Suprapubic skin (tissue), 4 donors: ENCODE measurements at regions not wholly inside any gene's neighbourhood (a gene's known extent, or its start where the extent isn't known, plus 50 kb on each side); places are given as distances from the start of the nearest gene placed in this dataset.
A peak's percentile ranks its signal among the peaks of the same experiment; 100 is the strongest.

Experiments
- DNase-seq, 2 donors: peaks; one replicate each; pipeline ENCODE4 v3.0.0-alpha.2; 2019; ENCODE audit warnings: low spot score in 2 of 2
- H3K27ac ChIP-seq: fragments of 200-600 bp; sonication (generic); one replicate; pipeline ENCODE4 v1.5.1; 2019
- H3K27me3 ChIP-seq: fragments of 200-600 bp; sonication (generic); one replicate; pipeline ENCODE4 v1.5.1; 2019
- H3K36me3 ChIP-seq: fragments of 200-600 bp; sonication (generic); one replicate; pipeline ENCODE4 v1.5.1; 2019
- H3K4me1 ChIP-seq: fragments of 200-600 bp; sonication (generic); one replicate; pipeline ENCODE4 v1.5.1; 2019
- H3K4me3 ChIP-seq: fragments of 200-600 bp; sonication (generic); one replicate; pipeline ENCODE4 v1.5.1; 2019; ENCODE audit warnings: mild to moderate bottlenecking
- H3K9me3 ChIP-seq: fragments of 200-600 bp; sonication (generic); one replicate; pipeline ENCODE4 v1.5.1; 2019
- CTCF ChIP-seq, 2 donors: fragments of 200-600 bp in 1 of 2; fragments of 450-650 bp in 1 of 2; sonication (generic) in 1 of 2; IDR thresholded peaks; one replicate each; pipeline ENCODE4 v1.5.1; 2016 to 2019; ENCODE audit warnings: antibody characterized with exemption in 2 of 2, mild to moderate bottlenecking in 1 of 2, moderate library complexity in 1 of 2
- EP300 ChIP-seq: sonication (generic); formaldehyde crosslinking; IDR thresholded peaks from one replicate; pipeline ENCODE4 v1.6.1; 2017; ENCODE audit warnings: antibody characterized with exemption
- POLR2A ChIP-seq, 2 donors: fragments of 450-650 bp; IDR thresholded peaks; one replicate each; pipeline ENCODE4 v1.6.1; 2017; ENCODE audit warnings: antibody characterized with exemption in 2 of 2, mild to moderate bottlenecking in 2 of 2, moderate library complexity in 2 of 2
- POLR2AphosphoS5 ChIP-seq, 3 donors: sonication (generic); formaldehyde crosslinking; IDR thresholded peaks; one replicate each; pipeline ENCODE4 v1.6.1; 2017; ENCODE audit warnings: antibody characterized with exemption in 3 of 3
- WGBS: methylation state at CpG from one replicate; pipeline ENCODE4 v1.1.5; 2018; 5-methylcytosine and 5-hydroxymethylcytosine counted together

DNA sequence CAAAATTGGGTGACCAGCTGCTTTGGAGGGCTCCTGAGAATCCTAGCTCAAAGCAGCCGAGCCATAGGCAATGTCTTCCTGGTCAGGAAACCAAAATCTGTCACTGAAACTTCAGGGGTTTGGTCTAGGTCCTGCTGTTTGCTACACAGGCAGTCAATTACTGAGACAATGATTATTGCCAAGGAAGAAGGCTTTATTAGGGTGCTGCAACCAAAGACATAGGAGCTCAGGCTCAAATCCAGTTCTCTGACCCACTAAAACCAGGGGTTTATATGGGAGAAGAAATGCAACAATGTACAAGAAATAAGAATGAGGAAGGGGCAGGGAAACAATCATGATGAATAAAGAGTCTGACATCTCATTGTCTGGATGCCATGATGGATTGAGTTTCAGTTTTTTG lies 410.3 kb upstream of the ZWINT start:
- Histone ChIP-seq H3K27me3 (no peaks in the 10 kb centered on the region), H3K9me3 (no peaks in the 10 kb centered on the region), H3K27ac (no peak overlapping the region), H3K4me3 (no peak overlapping the region), H3K4me1 (no peaks in the 10 kb centered on the region), H3K36me3 (no peaks in the 10 kb centered on the region)
- no peak for TF ChIP-seq POLR2A (IDR thresholded peaks at IDR 0.05)
- 67% methylated on average over 1 of the region's 1 CpG for WGBS
- no peak for DNase-seq

- H3K9me3 ChIP-seq = no peaks in the 10 kb centered on the region
- H3K36me3 ChIP-seq = no peaks in the 10 kb centered on the region
- TF ChIP-seq POLR2AphosphoS5 (IDR thresholded peaks at IDR 0.05) (no peak), CTCF (IDR thresholded peaks at IDR 0.05) (no peak), POLR2A (IDR thresholded peaks at IDR 0.05) (no peak), EP300 (no peak)
- no peak overlapping the region for H3K27ac ChIP-seq
- no peaks in the 10 kb centered on the region for H3K4me1 ChIP-seq
- 88% methylated on average over 2 of the region's 2 CpGs for WGBS
- no peak overlapping the region for H3K4me3 ChIP-seq
- DNase-seq = no peak
- no peaks in the 10 kb centered on the region for H3K27me3 ChIP-seq
Measured at GRCh38 chr10:56763090-56763489, 402.0 kb upstream of the ZWINT start.

GRCh38 chr10:56745490-56745889 lies 384.4 kb upstream of the ZWINT start:
- Histone ChIP-seq H3K9me3 (no peaks in the 10 kb centered on the region), H3K4me1 (no peaks in the 10 kb centered on the region), H3K36me3 (no peaks in the 10 kb centered on the region), H3K4me3 (no peak overlapping the region), H3K27me3 (no peaks in the 10 kb centered on the region), H3K27ac (no peak overlapping the region)
- WGBS = 28% methylated on average over 4 of the region's 4 CpGs
- TF ChIP-seq EP300 = no peak
- no peak for TF ChIP-seq CTCF (IDR thresholded peaks at IDR 0.05)
- TF ChIP-seq POLR2AphosphoS5 (IDR thresholded peaks at IDR 0.05) = no peak
- DNase-seq = no peak

GRCh38 chr10:56728349-56728748 lies 367.3 kb upstream of the ZWINT start:
- TF ChIP-seq EP300 = no peak
- no peak for TF ChIP-seq CTCF (IDR thresholded peaks at IDR 0.05)
- TF ChIP-seq POLR2AphosphoS5 (IDR thresholded peaks at IDR 0.05) = no peak
- TF ChIP-seq POLR2A (IDR thresholded peaks at IDR 0.05) = no peak
- H3K36me3 ChIP-seq = no peaks in the 10 kb centered on the region
- no peaks in the 10 kb centered on the region for H3K9me3 ChIP-seq
- DNase-seq = no peak
- H3K4me3 ChIP-seq = no peak overlapping the region
- no peak overlapping the region for H3K27ac ChIP-seq
- H3K4me1 ChIP-seq = no peaks in the 10 kb centered on the region
- 83% methylated on average over 2 of the region's 2 CpGs for WGBS
- H3K27me3 ChIP-seq = no peaks in the 10 kb centered on the region

- Histone ChIP-seq H3K36me3 (no peaks in the 10 kb centered on the region), H3K4me1 (no peaks in the 10 kb centered on the region), H3K27me3 (no peaks in the 10 kb centered on the region), H3K4me3 (no peak overlapping the region), H3K9me3 (no peaks in the 10 kb centered on the region), H3K27ac (no peak overlapping the region)
- peak in 1 of 2 donors; percentile 50 for DNase-seq
- 89% methylated on average over 7 of the region's 7 CpGs for WGBS
- TF ChIP-seq CTCF (IDR thresholded peaks at IDR 0.05) = no peak
- no peak for TF ChIP-seq POLR2AphosphoS5 (IDR thresholded peaks at IDR 0.05)
- TF ChIP-seq EP300 = no peak
- no peak for TF ChIP-seq POLR2A (IDR thresholded peaks at IDR 0.05)
Measured at GRCh38 chr10:56722912-56723311, 361.9 kb upstream of the ZWINT start.

- Histone ChIP-seq H3K36me3 (no peaks in the 10 kb centered on the region), H3K27ac (no peak overlapping the region), H3K27me3 (no peaks in the 10 kb centered on the region), H3K4me1 (no peaks in the 10 kb centered on the region), H3K9me3 (no peaks in the 10 kb centered on the region), H3K4me3 (no peak overlapping the region)
- no peak for DNase-seq
- 70% methylated on average over 2 of the region's 2 CpGs for WGBS
- no peak for TF ChIP-seq POLR2AphosphoS5 (IDR thresholded peaks at IDR 0.05)
- TF ChIP-seq POLR2A (IDR thresholded peaks at IDR 0.05) = no peak
- TF ChIP-seq CTCF (IDR thresholded peaks at IDR 0.05) = no peak
- no peak for TF ChIP-seq EP300
Measured at GRCh38 chr10:56715262-56715661, 354.2 kb upstream of the ZWINT start.
